Fibroblast of the aortic adventitia (primary cell): ENCODE measurements at regions not wholly inside any gene's neighbourhood (a gene's known extent, or its start where the extent isn't known, plus 50 kb on each side); places are given as distances from the start of the nearest gene placed in this dataset.

Experiments used
- DNase-seq: peaks from one replicate; pipeline ENCODE4 v3.0.0-alpha.2; 2010; ENCODE audit warnings: low read depth
- H3K4me3 ChIP-seq: 2 replicates; pipeline ENCODE4 v1.5.1; 2011; ENCODE audit warnings: low read depth, mild to moderate bottlenecking, control low read depth, low read length, moderate library complexity
- CTCF ChIP-seq: IDR thresholded peaks from 2 replicates; pipeline ENCODE4 v1.5.1; 2011; ENCODE audit warnings: mild to moderate bottlenecking, low read length, control low read depth, inconsistent platforms; ENCODE audit not compliant: insufficient read depth

- no peak for DNase-seq
- no peak for TF ChIP-seq CTCF
Observed at GRCh38 chr1:81225789-81226602, 574.7 kb upstream of the ADGRL2 start.

GRCh38 chr1:81224222-81224621 is 576.5 kb upstream of the ADGRL2 start:
- no peak for DNase-seq
- H3K4me3 ChIP-seq = no peak overlapping the region
- TF ChIP-seq CTCF = no peak

More at GRCh38 chr1:81225789-81226602, 574.7 kb upstream of the ADGRL2 start:
- H3K4me3 ChIP-seq = no peak overlapping the region

GRCh38 chr1:81221564-81221963 is 579.2 kb upstream of the ADGRL2 start:
- DNase-seq = no peak
- TF ChIP-seq CTCF = no peak
- H3K4me3 ChIP-seq = no peak overlapping the region

- H3K4me3 ChIP-seq = no peak overlapping the region
- no peak for DNase-seq
- no peak for TF ChIP-seq CTCF
Observed at GRCh38 chr1:81220614-81221071, 580.1 kb upstream of the ADGRL2 start.

GRCh38 chr1:81217058-81217457 is 583.7 kb upstream of the ADGRL2 start:
- DNase-seq = no peak
- TF ChIP-seq CTCF = no peak

GRCh38 chr1:81213279-81213678 is 587.5 kb upstream of the ADGRL2 start:
- DNase-seq = no peak
- TF ChIP-seq CTCF = no peak
- H3K4me3 ChIP-seq = no peak overlapping the region

More at GRCh38 chr1:81217058-81217457, 583.7 kb upstream of the ADGRL2 start:
- H3K4me3 ChIP-seq = no peak overlapping the region

GRCh38 chr1:81209461-81209860 is 591.3 kb upstream of the ADGRL2 start:
- DNase-seq = no peak
- TF ChIP-seq CTCF = no peak
- no peak overlapping the region for H3K4me3 ChIP-seq
